NCI-H524 (cell line): ENCODE measurements at regions not wholly inside any gene's neighbourhood (a gene's known extent, or its start where the extent isn't known, plus 50 kb on each side); places are given as distances from the start of the nearest gene placed in this dataset.
A peak's percentile ranks its signal among the peaks of the same experiment; 100 is the strongest.
"Not testable (repeated sequence)": the region's sequence is repeated elsewhere in the genome, so short reads cannot be mapped to it uniquely, and the experiment has no call there.

Experiments used
- DNase-seq, 2 experiments: peaks; one replicate each; lab custom pipeline; 2025; lab: John Stamatoyannopoulos, UW

GRCh38 chr6:4655196-4656025 is 120.8 kb upstream of the CDYL start:
- DNase-seq: no peak

GRCh38 chr6:4653141-4653540 is 123.1 kb upstream of the CDYL start:
- DNase-seq: no peak

GRCh38 chr6:4651831-4652467 is 124.3 kb upstream of the CDYL start:
- no peak for DNase-seq

GRCh38 chr6:4649728-4650127 is 126.5 kb upstream of the CDYL start:
- no peak for DNase-seq

- DNase-seq: peak; percentile 54 to 83
Observed at GRCh38 chr6:4647414-4648365, 128.5 kb upstream of the CDYL start.

- DNase-seq: no peak
Observed at GRCh38 chr6:4645713-4646360, 130.4 kb upstream of the CDYL start.

- DNase-seq: no peak
Observed at GRCh38 chr6:4644996-4645395, 131.2 kb upstream of the CDYL start.

GRCh38 chr6:4641461-4641860 is 134.7 kb upstream of the CDYL start:
- DNase-seq: no peak

GRCh38 chr6:4640139-4640538 is 136.1 kb upstream of the CDYL start:
- no peak for DNase-seq

- DNase-seq: no peak
Observed at GRCh38 chr6:4638641-4639040, 137.6 kb upstream of the CDYL start.

GRCh38 chr6:4637691-4638433 is 138.3 kb upstream of the CDYL start:
- no peak for DNase-seq

GRCh38 chr6:4636881-4637224 is 139.4 kb upstream of the CDYL start:
- DNase-seq: no peak

- DNase-seq: no peak
Observed at GRCh38 chr6:4636191-4636880, 139.9 kb upstream of the CDYL start.

GRCh38 chr6:4635666-4636065 is 140.5 kb upstream of the CDYL start:
- DNase-seq: no peak

- peak; percentile 25 to 85 for DNase-seq
Observed at GRCh38 chr6:4632421-4632820, 143.8 kb upstream of the CDYL start.

- not testable (repeated sequence) for DNase-seq
Observed at GRCh38 chr6:4629789-4630188, 146.4 kb upstream of the CDYL start.

GRCh38 chr6:4625557-4625956 is 150.6 kb upstream of the CDYL start:
- no peak for DNase-seq

- no peak for DNase-seq
Observed at GRCh38 chr6:4624726-4625125, 151.5 kb upstream of the CDYL start.

GRCh38 chr6:4620284-4621151 is 155.7 kb upstream of the CDYL start:
- DNase-seq: no peak

- DNase-seq: no peak
Observed at GRCh38 chr6:4616311-4616710, 159.9 kb upstream of the CDYL start.
